HG02943 (cell line): ENCODE measurements at regions not wholly inside any gene's neighbourhood (a gene's known extent, or its start where the extent isn't known, plus 50 kb on each side); places are given as distances from the start of the nearest gene placed in this dataset.
"Not testable (repeated sequence)": the region's sequence is repeated elsewhere in the genome, so short reads cannot be mapped to it uniquely, and the experiment has no call there.

Source experiments
- ATAC-seq: cut with Tn5 transposase; IDR thresholded peaks from one replicate; pipeline ENCODE4 v1.9.1; 2021; ENCODE audit warnings: mild to moderate bottlenecking, low read depth, moderate library complexity; ENCODE audit not compliant: unreplicated experiment

- ATAC-seq = no peak
Observed at GRCh38 chrX:861340-861890, 230.8 kb downstream of the SHOX start.

DNA sequence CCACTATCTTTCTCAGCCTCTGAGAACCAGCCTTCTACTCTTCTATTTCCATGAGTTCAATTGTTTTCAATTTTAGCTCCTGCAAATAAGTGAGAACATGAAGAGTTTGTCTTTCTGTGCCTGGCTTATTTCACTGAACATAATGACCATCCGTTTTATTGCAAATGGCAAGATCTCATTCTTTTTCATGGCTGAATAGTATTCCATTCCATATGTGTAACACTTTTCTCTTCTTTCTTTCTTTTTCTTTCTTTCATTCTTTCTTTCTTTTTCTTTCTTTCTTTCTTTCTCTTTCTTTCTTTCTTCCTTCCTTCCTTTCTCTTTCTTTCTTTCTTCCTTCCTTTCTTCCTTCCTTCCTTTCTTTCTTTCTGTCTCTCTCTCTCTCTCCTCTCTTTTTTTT is 228.7 kb downstream of the SHOX start:
- no peak for ATAC-seq

DNA sequence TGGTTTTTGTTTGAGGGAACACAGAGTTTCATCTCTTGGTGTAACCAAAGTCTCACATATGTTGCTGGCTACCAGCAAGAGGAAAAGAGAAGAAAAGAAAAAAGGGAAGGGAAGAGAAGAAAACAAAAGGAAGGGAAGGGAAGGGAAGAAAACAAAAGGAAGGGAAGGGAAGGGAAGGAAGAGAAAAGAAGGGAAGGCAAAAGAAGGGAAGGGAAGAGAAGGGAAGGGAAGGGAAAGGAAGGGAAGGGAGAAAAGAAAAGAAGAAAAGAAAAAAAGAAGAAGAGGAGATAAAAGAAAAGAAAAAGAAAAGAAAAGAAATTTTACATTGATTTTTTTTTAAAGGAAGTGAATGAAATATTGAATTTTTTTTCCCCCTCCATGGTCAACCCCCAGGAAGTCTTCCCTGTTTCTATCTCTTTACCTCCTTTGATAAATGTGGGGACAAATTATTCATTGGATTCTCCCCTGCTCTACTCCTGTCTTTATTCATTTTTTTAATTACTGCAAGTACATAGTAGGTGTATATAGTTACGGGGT is 228.0 kb downstream of the SHOX start:
- ATAC-seq = no peak

DNA sequence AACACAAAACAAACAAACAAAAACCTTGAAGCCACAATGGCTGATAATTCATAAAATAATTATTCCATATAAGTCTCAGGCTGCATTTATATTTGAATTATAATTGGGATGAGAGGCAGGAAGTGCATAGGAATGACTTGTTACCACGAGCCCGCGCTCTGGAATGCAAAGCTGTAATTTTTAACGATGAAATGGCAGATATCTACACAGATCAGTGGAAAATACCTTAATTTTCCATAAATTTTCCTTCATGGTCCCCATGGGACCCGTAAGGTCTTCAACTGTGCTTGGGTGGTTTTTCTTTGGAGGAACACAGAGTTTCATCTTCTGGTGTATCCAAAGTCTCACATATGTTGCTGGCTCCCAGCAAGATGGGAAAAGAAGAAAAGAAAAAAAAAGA is 226.8 kb downstream of the SHOX start:
- ATAC-seq = no peak

- no peak for ATAC-seq
Observed at GRCh38 chrX:856566-857290, 226.1 kb downstream of the SHOX start.

GRCh38 chrX:853304-853703 is 222.7 kb downstream of the SHOX start:
- no peak for ATAC-seq

GRCh38 chrX:850471-850916 is 219.9 kb downstream of the SHOX start:
- ATAC-seq = no peak

DNA sequence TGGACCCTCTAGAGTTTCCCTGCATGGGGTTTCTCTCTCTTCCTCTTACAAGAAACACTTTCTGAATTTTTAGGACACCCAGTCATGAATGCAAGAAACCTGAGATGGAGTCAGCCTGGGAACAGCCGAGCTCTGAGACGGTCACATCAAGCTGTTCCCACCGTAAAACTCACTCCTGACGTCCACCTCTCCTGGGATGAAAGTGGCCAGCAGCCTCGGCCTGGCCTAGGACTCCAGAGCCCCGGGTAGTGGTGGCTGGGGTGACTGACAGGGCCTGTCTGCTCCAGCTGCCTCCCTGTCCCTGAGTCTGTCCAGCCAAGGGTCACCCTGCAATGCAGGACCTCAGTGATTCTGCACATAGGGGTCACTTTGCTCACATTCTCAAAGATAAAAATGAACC is 217.8 kb downstream of the SHOX start:
- ATAC-seq = no peak

GRCh38 chrX:843306-843705 is 212.7 kb downstream of the SHOX start:
- no peak for ATAC-seq

GRCh38 chrX:840556-840955 is 210.0 kb downstream of the SHOX start:
- no peak for ATAC-seq

DNA sequence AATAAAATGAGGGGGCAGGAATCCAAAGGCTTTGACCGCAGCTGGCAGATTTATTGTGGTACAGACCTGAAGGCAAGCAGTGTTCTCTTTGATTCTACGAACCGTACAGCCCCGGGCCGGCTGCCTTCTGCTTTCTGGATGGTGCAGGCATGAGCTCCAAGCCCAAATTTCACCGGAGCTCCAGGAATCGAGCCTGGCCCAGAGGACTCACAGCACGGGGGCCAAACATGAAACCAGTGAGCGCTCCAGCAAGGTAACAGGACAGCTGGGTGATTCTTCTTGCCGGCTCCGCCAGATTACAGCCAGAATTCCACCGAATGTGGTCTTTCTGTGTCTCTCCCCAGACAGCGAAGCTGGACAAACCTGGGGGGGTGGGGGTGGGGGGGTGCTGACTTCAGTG is 208.1 kb downstream of the SHOX start:
- not testable (repeated sequence) for ATAC-seq

DNA sequence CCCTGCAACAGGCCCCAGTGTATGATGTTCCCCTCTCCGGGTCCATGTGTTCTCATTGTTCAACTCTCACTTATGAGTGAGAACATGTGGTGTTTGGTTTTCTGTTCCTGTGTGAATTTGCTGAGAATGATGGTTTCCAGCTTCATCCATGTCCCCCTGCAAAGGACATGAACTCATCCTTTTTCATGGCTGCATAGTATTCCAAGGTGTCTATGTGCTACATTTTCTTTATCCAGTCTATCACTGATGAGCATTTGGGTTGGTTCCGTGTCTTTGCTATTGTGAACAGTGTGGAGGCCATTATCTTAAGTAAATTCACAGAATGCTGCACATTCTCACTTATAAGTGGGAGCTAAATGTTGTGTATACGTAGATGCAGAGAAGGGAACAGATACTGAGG is 205.3 kb downstream of the SHOX start:
- not testable (repeated sequence) for ATAC-seq

DNA sequence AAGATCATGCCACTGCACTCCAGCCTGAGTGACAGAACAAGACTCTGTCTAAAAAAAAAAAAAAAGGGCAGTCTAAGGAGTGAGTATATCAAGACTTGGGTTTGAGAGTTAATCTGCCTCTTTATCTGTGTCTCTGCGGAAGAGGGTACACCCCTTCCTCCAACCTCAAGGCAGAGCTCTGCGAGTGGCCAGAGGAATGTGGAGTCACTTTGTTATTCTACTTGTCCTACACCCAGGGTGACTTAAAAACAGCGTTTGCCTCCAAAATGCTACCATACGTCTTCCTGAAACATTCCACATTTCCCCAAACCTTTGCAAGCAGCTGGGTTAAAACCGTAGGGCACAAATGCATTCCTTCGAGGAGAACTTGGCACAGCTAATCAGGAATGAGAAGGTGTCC is 199.9 kb downstream of the SHOX start:
- ATAC-seq = no peak

- ATAC-seq = no peak
Observed at GRCh38 chrX:829145-829544, 198.6 kb downstream of the SHOX start.

DNA sequence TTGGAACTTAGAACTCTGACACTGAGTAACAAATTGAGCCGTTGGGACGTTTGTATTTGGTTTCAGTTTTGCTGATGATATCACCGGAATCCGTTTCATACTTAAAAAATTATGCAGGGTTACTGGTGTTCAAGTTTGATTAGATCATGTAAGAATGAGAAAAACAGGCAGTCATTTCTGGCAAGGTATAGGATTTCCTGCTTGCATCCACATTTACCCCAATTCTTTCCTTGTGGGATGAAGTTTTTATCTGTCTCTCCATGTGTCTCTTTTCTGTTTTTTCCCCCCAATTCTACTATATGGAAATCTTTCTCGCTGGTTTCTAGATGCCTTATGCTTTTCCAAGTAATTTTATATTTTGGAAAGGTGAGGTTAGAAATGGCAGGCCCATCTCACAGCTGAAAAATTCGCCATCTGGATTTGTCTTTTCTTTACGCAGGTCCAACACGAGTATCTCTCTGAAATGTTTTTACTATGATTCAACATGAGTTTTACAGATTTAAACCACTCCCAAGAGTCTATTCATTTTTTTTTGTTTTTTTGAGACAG is 197.9 kb downstream of the SHOX start:
- no peak for ATAC-seq

DNA sequence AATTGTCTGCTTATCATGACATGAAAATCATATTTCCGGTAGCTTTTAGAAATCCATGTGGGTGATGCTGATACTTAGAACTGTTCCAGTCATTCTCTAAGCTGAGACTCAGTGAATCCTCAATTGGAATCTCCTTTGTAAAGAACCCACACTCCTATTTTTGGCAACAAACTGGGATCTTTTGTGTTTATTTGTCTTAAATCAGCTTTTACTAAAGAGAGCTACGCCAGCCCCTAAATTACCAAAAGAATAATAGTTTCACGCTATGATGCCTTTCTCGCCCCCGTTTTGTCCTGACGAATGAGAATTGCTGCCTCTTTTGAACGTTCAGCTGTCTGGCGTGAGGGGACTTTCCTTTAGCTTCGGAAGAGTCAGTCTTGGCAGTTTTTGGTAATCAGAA is 195.9 kb downstream of the SHOX start:
- ATAC-seq = no peak

DNA sequence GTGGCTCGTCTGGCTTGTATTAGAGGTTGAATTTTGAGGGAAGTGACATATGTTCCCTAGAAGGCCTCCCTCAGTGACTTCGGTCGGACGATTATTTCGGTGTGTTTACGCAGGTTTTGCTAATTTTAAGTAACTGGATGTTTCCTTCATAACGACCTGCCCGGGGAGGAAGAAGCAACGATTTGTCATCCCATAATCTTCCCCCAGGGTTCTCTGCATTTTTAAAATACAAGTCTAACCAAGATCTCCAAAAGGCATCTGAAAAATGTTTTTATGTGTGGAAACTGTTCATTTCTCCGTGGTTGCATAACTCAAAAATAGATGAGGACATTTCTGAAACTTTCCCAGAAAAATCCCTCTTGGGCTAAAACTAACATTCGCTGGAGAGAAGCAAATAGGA is 195.4 kb downstream of the SHOX start:
- ATAC-seq = no peak

GRCh38 chrX:823073-823472 is 192.5 kb downstream of the SHOX start:
- ATAC-seq = not testable (repeated sequence)

DNA sequence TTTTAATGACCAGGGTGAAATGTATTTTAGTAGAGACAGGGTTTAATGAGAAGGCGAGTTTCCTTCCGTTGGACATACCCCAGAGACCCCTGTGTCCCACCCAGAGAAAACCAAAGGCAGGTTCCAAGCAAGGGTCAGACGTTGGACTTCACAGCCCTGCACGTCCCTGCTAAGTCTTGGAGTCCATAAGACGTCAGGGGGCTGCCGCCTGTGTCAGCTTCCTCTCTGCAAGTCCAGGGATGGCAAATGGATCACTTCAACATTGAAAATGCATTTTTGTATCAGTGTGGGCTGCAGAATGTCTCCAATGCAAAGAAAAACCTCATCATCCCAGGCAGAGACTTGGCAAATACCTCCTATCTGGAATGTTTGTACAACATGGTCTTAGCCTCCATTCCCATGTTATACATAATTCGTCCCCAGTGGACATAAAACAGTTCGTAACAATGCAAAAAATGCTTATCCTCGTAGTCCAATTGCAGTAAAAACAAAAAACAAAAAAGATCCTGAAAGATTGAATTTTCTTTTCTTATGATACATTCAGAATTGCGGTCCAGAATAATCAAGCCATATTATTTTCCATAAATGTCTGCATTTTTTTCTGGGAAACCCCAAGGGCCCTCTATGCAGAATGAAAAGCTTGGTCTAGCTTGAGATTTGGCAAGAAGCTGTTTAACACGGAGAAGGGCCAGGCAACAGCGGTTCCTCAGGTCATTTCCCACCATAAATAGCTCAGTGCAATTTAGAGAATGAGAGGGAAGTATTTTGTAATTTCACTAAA is 190.9 kb downstream of the SHOX start:
- ATAC-seq = no peak

- no peak for ATAC-seq
Observed at GRCh38 chrX:819684-820083, 189.1 kb downstream of the SHOX start.

- ATAC-seq = no peak
Observed at GRCh38 chrX:817759-818300, 187.2 kb downstream of the SHOX start.
